Stomach smooth muscle (tissue), 2 donors: ENCODE measurements at regions not wholly inside any gene's neighbourhood (a gene's known extent, or its start where the extent isn't known, plus 50 kb on each side); places are given as distances from the start of the nearest gene placed in this dataset.
"Not testable (repeated sequence)": the region's sequence is repeated elsewhere in the genome, so short reads cannot be mapped to it uniquely, and the experiment has no call there.

ENCODE experiments used
- H3K27ac ChIP-seq: one replicate; pipeline ENCODE4 v1.7.0; 2013; ENCODE audit warnings: mild to moderate bottlenecking, low read length, inconsistent platforms
- H3K27me3 ChIP-seq, 2 donors: one replicate each; pipeline ENCODE4 v1.7.0; 2013; ENCODE audit warnings: low read length in 2 of 2; ENCODE audit not compliant: insufficient read depth in 2 of 2, control insufficient read depth in 1 of 2
- H3K36me3 ChIP-seq, 2 donors: one replicate each; pipeline ENCODE4 v1.7.0; 2013; ENCODE audit warnings: low read length in 2 of 2; ENCODE audit not compliant: control insufficient read depth in 2 of 2, insufficient read depth in 2 of 2
- H3K4me1 ChIP-seq: one replicate; pipeline ENCODE4 v1.7.0; 2013; ENCODE audit warnings: low read length; ENCODE audit not compliant: control insufficient read depth, insufficient read depth
- H3K4me3 ChIP-seq, 2 donors: one replicate each; pipeline ENCODE4 v1.7.0; 2013; ENCODE audit warnings: low read length in 2 of 2
- H3K9ac ChIP-seq, 2 donors: one replicate each; pipeline ENCODE4 v1.7.0; 2013; ENCODE audit warnings: low read length in 2 of 2, mild to moderate bottlenecking in 1 of 2
- H3K9me3 ChIP-seq, 2 donors: one replicate each; pipeline ENCODE4 v1.7.0; 2013; ENCODE audit warnings: low read length in 2 of 2; ENCODE audit not compliant: control insufficient read depth in 2 of 2
- donor health status: healthy.
- donor health status: Pancreatic carcinoma.

GRCh38 chr6:18527836-18528743, 140.9 kb downstream of the RNF144B start:
- Histone ChIP-seq H3K4me3 (no peak overlapping the region), H3K27me3 (peaks cover 0 to 4% of the 10 kb centered on the region in 2 donors), H3K9me3 (no peaks in the 10 kb centered on the region), H3K4me1 (no peaks in the 10 kb centered on the region), H3K36me3 (no peaks in the 10 kb centered on the region), H3K9ac (no peak overlapping the region), H3K27ac (no peak overlapping the region)

GRCh38 chr6:18530201-18530600, 143.1 kb downstream of the RNF144B start:
- H3K27me3 ChIP-seq, result no peaks in the 10 kb centered on the region
- H3K27ac ChIP-seq, result no peak overlapping the region
- H3K4me3 ChIP-seq, result no peak overlapping the region
- H3K9ac ChIP-seq, result no peak overlapping the region
- no peaks in the 10 kb centered on the region for H3K4me1 ChIP-seq
- no peaks in the 10 kb centered on the region for H3K36me3 ChIP-seq
- no peaks in the 10 kb centered on the region for H3K9me3 ChIP-seq

- Histone ChIP-seq H3K4me3 (no peak overlapping the region), H3K9me3 (no peaks in the 10 kb centered on the region), H3K36me3 (no peaks in the 10 kb centered on the region), H3K27me3 (no peaks in the 10 kb centered on the region), H3K9ac (no peak overlapping the region), H3K4me1 (no peaks in the 10 kb centered on the region), H3K27ac (no peak overlapping the region)
Observed at GRCh38 chr6:18532139-18532538, 145.0 kb downstream of the RNF144B start.

- Histone ChIP-seq H3K9ac (no peak overlapping the region), H3K27me3 (peaks cover 0 to 1% of the 10 kb centered on the region in 2 donors), H3K4me3 (no peak overlapping the region), H3K27ac (no peak overlapping the region), H3K9me3 (no peaks in the 10 kb centered on the region), H3K36me3 (no peaks in the 10 kb centered on the region), H3K4me1 (no peaks in the 10 kb centered on the region)
Observed at GRCh38 chr6:18533793-18534192, 146.6 kb downstream of the RNF144B start.

GRCh38 chr6:18536591-18537055, 149.5 kb downstream of the RNF144B start:
- Histone ChIP-seq H3K9ac (no peak overlapping the region), H3K9me3 (no peaks in the 10 kb centered on the region), H3K4me1 (no peaks in the 10 kb centered on the region), H3K27ac (no peak overlapping the region), H3K27me3 (peaks cover 0 to 2% of the 10 kb centered on the region in 2 donors), H3K36me3 (no peaks in the 10 kb centered on the region), H3K4me3 (no peak overlapping the region)

GRCh38 chr6:18538315-18538714, 151.2 kb downstream of the RNF144B start:
- no peak overlapping the region for H3K4me3 ChIP-seq
- H3K9me3 ChIP-seq, result no peaks in the 10 kb centered on the region
- no peak overlapping the region for H3K9ac ChIP-seq
- H3K36me3 ChIP-seq, result no peaks in the 10 kb centered on the region
- H3K27ac ChIP-seq, result no peak overlapping the region
- no peaks in the 10 kb centered on the region for H3K4me1 ChIP-seq
- H3K27me3 ChIP-seq, result peaks cover 0 to 2% of the 10 kb centered on the region in 2 donors

GRCh38 chr6:18543051-18543450, 155.9 kb downstream of the RNF144B start:
- H3K27me3 ChIP-seq, result peaks cover 0 to 2% of the 10 kb centered on the region in 2 donors
- no peak overlapping the region for H3K9ac ChIP-seq
- no peaks in the 10 kb centered on the region for H3K4me1 ChIP-seq
- H3K4me3 ChIP-seq, result no peak overlapping the region
- H3K27ac ChIP-seq, result no peak overlapping the region
- peaks cover 0 to 3% of the 10 kb centered on the region in 2 donors for H3K9me3 ChIP-seq
- no peaks in the 10 kb centered on the region for H3K36me3 ChIP-seq

GRCh38 chr6:18545142-18545541, 158.0 kb downstream of the RNF144B start:
- H3K27me3 ChIP-seq, H3K4me3 ChIP-seq, H3K4me1 ChIP-seq, H3K36me3 ChIP-seq, H3K9ac ChIP-seq, H3K9me3 ChIP-seq, H3K27ac ChIP-seq: not testable (repeated sequence)

GRCh38 chr6:18545726-18546125, 158.6 kb downstream of the RNF144B start:
- no peaks in the 10 kb centered on the region for H3K36me3 ChIP-seq
- H3K9ac ChIP-seq, result no peak overlapping the region
- no peak overlapping the region for H3K27ac ChIP-seq
- H3K4me3 ChIP-seq, result no peak overlapping the region
- peaks cover 0 to 3% of the 10 kb centered on the region in 2 donors for H3K9me3 ChIP-seq
- no peaks in the 10 kb centered on the region for H3K27me3 ChIP-seq
- no peaks in the 10 kb centered on the region for H3K4me1 ChIP-seq

- Histone ChIP-seq H3K9me3 (no peaks in the 10 kb centered on the region), H3K4me3 (no peak overlapping the region), H3K27me3 (no peaks in the 10 kb centered on the region), H3K9ac (no peak overlapping the region), H3K36me3 (no peaks in the 10 kb centered on the region), H3K4me1 (no peaks in the 10 kb centered on the region), H3K27ac (no peak overlapping the region)
Observed at GRCh38 chr6:18550119-18550518, 163.0 kb downstream of the RNF144B start.

- Histone ChIP-seq H3K4me3 (no peak overlapping the region), H3K9ac (no peak overlapping the region), H3K27me3 (no peaks in the 10 kb centered on the region), H3K36me3 (no peaks in the 10 kb centered on the region), H3K27ac (no peak overlapping the region), H3K9me3 (no peaks in the 10 kb centered on the region), H3K4me1 (no peaks in the 10 kb centered on the region)
Observed at GRCh38 chr6:18551228-18551627, 164.1 kb downstream of the RNF144B start.
